IMR-90 (cell line): ENCODE measurements at regions not wholly inside any gene's neighbourhood (a gene's known extent, or its start where the extent isn't known, plus 50 kb on each side); places are given as distances from the start of the nearest gene placed in this dataset.

Experiments used
- ATAC-seq: fragments of 200-7000 bp; cut with Tn5 transposase; 2 replicates; pipeline ENCODE4 v1.9.1; 2020; ENCODE audit warnings: low read depth, mild to moderate bottlenecking, moderate library complexity
- BruUV-seq: library from RNA; stranded (reverse); fragments of 400-500 nt; replicated peaks from 2 replicates; lab custom pipeline; 2021; lab: Mats Ljungman, UMichigan
- CTCF ChIA-PET: fragments of 300-600 bp; formaldehyde crosslinking; extraction: SDS; loops from one replicate; lab custom pipeline; 2021; ENCODE audit warnings: antibody characterized with exemption; lab: Yijun Ruan, JAX
- POLR2A ChIA-PET: fragments of 300-600 bp; sonication (Branson Sonifier 250); formaldehyde crosslinking; loops from one replicate; lab custom pipeline; 2022; ENCODE audit warnings: antibody characterized with exemption; ENCODE audit not compliant: unreplicated experiment; lab: Charles Lee
- DNase-seq: peaks from one replicate; pipeline ENCODE4 v3.0.0; 2013
- H2AFZ ChIP-seq: replicated peaks from 2 replicates; pipeline ENCODE3; 2013; ENCODE audit warnings: low read length, mild to moderate bottlenecking; ENCODE audit not compliant: poor library complexity
- H2AK5ac ChIP-seq: 2 replicates; pipeline ENCODE4 v1.6.1; 2013; ENCODE audit warnings: low read depth, low read length, inconsistent platforms
- H2AK9ac ChIP-seq: replicated peaks from 2 replicates; pipeline ENCODE3; 2013; ENCODE audit warnings: mild to moderate bottlenecking, low read depth, low read length, moderate library complexity; ENCODE audit not compliant: poor library complexity
- H2BK120ac ChIP-seq: 2 replicates; pipeline ENCODE4 v1.6.1; 2013; ENCODE audit warnings: low read depth, low read length, inconsistent platforms
- H2BK15ac ChIP-seq: 3 replicates; pipeline ENCODE4 v1.6.1; 2013; ENCODE audit warnings: low read depth, low read length, inconsistent platforms
- H2BK20ac ChIP-seq: 2 replicates; pipeline ENCODE4 v1.6.1; 2013; ENCODE audit warnings: low read depth, mild to moderate bottlenecking, inconsistent platforms, low read length, moderate library complexity
- H2BK5ac ChIP-seq: 2 replicates; pipeline ENCODE4 v1.6.1; 2013; ENCODE audit warnings: mild to moderate bottlenecking, low read depth, low read length, inconsistent platforms; ENCODE audit not compliant: poor library complexity, severe bottlenecking
- H3K14ac ChIP-seq: replicated peaks from 2 replicates; pipeline ENCODE4 v1.6.1; 2013; ENCODE audit warnings: low read depth, low read length, inconsistent platforms
- H3K18ac ChIP-seq: 2 replicates; pipeline ENCODE4 v1.6.1; 2013; ENCODE audit warnings: low read depth, low read length, control low read depth
- H3K23ac ChIP-seq: 2 replicates; pipeline ENCODE4 v1.6.1; 2013; ENCODE audit warnings: low read depth, low read length, inconsistent platforms
- H3K27ac ChIP-seq: 2 replicates; pipeline ENCODE4 v1.5.1; 2013; ENCODE audit warnings: mild to moderate bottlenecking, control low read depth, low read length; ENCODE audit not compliant: insufficient read depth
- H3K27me3 ChIP-seq: 2 replicates; pipeline ENCODE4 v1.6.1; 2013; ENCODE audit warnings: low read length; ENCODE audit not compliant: control insufficient read depth, insufficient read depth
- H3K36me3 ChIP-seq: 2 replicates; pipeline ENCODE4 v1.6.1; 2013; ENCODE audit warnings: low read length, mixed read lengths; ENCODE audit not compliant: control insufficient read depth, insufficient read depth
- H3K4ac ChIP-seq: 2 replicates; pipeline ENCODE4 v1.6.1; 2013; ENCODE audit warnings: low read depth, low read length, inconsistent platforms
- H3K4me1 ChIP-seq: 2 replicates; pipeline ENCODE4 v1.6.1; 2013; ENCODE audit warnings: low read length, mixed read lengths; ENCODE audit not compliant: control insufficient read depth, insufficient read depth
- H3K4me2 ChIP-seq: 2 replicates; pipeline ENCODE4 v1.6.1; 2013; ENCODE audit warnings: low read depth, mild to moderate bottlenecking, control low read depth, low read length, moderate library complexity
- H3K4me3 ChIP-seq: 2 replicates; pipeline ENCODE4 v1.5.1; 2013; ENCODE audit warnings: low read depth, mild to moderate bottlenecking, control low read depth, low read length, moderate library complexity; ENCODE audit not compliant: insufficient read depth
- H3K56ac ChIP-seq: 2 replicates; pipeline ENCODE4 v1.6.1; 2013; ENCODE audit warnings: low read length, inconsistent platforms; ENCODE audit not compliant: insufficient read depth; ENCODE audit errors: extremely low read depth
- H3K79me1 ChIP-seq, 2 experiments: 2 replicates each; pipeline ENCODE4 v1.6.1; 2013; ENCODE audit warnings: low read length in 2 of 2, inconsistent platforms in 1 of 2, low read depth in 1 of 2
- H3K9ac ChIP-seq: 2 replicates; pipeline ENCODE4 v1.6.1; 2013; ENCODE audit warnings: low read depth, low read length, control low read depth
- H3K9me1 ChIP-seq: 2 replicates; pipeline ENCODE4 v1.6.1; 2013; ENCODE audit warnings: low read length, inconsistent platforms; ENCODE audit not compliant: insufficient read depth
- H3K9me3 ChIP-seq: 2 replicates; pipeline ENCODE4 v1.6.1; 2013; ENCODE audit warnings: low read length; ENCODE audit not compliant: control insufficient read depth, insufficient read depth
- H4K20me1 ChIP-seq: 2 replicates; pipeline ENCODE4 v1.6.1; 2013; ENCODE audit warnings: low read length, inconsistent platforms; ENCODE audit not compliant: insufficient read depth
- H4K5ac ChIP-seq: 2 replicates; pipeline ENCODE4 v1.6.1; 2013; ENCODE audit warnings: mild to moderate bottlenecking, low read depth, low read length, control low read depth
- H4K8ac ChIP-seq, 2 experiments: 2 replicates each; pipeline ENCODE4 v1.6.1; 2013; ENCODE audit warnings: low read depth in 2 of 2, low read length in 2 of 2, control low read depth in 1 of 2, inconsistent platforms in 1 of 2
- H4K91ac ChIP-seq: 2 replicates; pipeline ENCODE4 v1.6.1; 2013; ENCODE audit warnings: low read depth, low read length, inconsistent platforms; ENCODE audit not compliant: insufficient read depth
- BHLHE40 ChIP-seq: fragments of 150-350 bp; IDR thresholded peaks from 2 replicates; pipeline ENCODE4 v1.6.1; 2016; ENCODE audit warnings: mild to moderate bottlenecking, low read depth, low read length
- CHD1 ChIP-seq: IDR thresholded peaks from 2 replicates; pipeline ENCODE4 v1.6.1; 2012; ENCODE audit warnings: low read depth, low read length, improper control_type of control experiment
- MAFK ChIP-seq: IDR thresholded peaks from 2 replicates; pipeline ENCODE4 v1.6.1; 2012; ENCODE audit warnings: low read depth, low read length, improper control_type of control experiment
- MAZ ChIP-seq: IDR thresholded peaks from 2 replicates; pipeline ENCODE4 v1.6.1; 2012; ENCODE audit warnings: low read depth, mild to moderate bottlenecking, low read length, improper control_type of control experiment, moderate library complexity, borderline replicate concordance
- NFE2L2 ChIP-seq: fragments of 150-350 bp; IDR thresholded peaks from 2 replicates; pipeline ENCODE4 v1.6.1; 2016; ENCODE audit warnings: low read depth, mild to moderate bottlenecking, low read length
- POLR2A ChIP-seq: IDR thresholded peaks from 2 replicates; pipeline ENCODE4 v1.6.1; 2012; ENCODE audit warnings: mild to moderate bottlenecking, low read depth, low read length
- RAD21 ChIP-seq: IDR thresholded peaks from 2 replicates; pipeline ENCODE4 v1.6.1; 2012; ENCODE audit warnings: low read length, improper control_type of control experiment
- RCOR1 ChIP-seq: IDR thresholded peaks from 2 replicates; pipeline ENCODE4 v1.6.1; 2012; ENCODE audit warnings: mild to moderate bottlenecking, low read length, improper control_type of control experiment; ENCODE audit not compliant: insufficient replicate concordance
- RFX5 ChIP-seq: IDR thresholded peaks from 2 replicates; pipeline ENCODE4 v1.8.0; 2012; ENCODE audit warnings: low read depth, mild to moderate bottlenecking, low read length, moderate library complexity
- whole genome bisulfite sequencing, 2 experiments: methylation state at CpG; one replicate each; pipeline versions ENCODE4 v1.1.5 to v1.1.7; 2013; ENCODE audit warnings: missing lambda C conversion rate in 2 of 2; ENCODE audit not compliant: insufficient read length in 1 of 2; ENCODE audit errors: extremely low coverage in 2 of 2; 5-methylcytosine and 5-hydroxymethylcytosine counted together
- dilution Hi-C: fragments of 300-500 bp; cut with HindIII; formaldehyde crosslinking; loops from one replicate; pipeline ENCODE4 v1.14.3; 2018; ENCODE audit warnings: low sequenced_read_pairs; ENCODE audit not compliant: unreplicated experiment
- in situ Hi-C: fragments of 300-500 bp; cut with MboI; formaldehyde crosslinking; loops from 3 replicates; pipeline ENCODE4 v1.14.3; 2019; ENCODE audit warnings: low sequenced_read_pairs, inconsistent platforms, mixed read lengths
- intact Hi-C: fragments of 100-400 bp; cut with micrococcal nuclease; formaldehyde crosslinking; loops from 2 replicates; pipeline ENCODE4 v1.10.0; 2022

DNA sequence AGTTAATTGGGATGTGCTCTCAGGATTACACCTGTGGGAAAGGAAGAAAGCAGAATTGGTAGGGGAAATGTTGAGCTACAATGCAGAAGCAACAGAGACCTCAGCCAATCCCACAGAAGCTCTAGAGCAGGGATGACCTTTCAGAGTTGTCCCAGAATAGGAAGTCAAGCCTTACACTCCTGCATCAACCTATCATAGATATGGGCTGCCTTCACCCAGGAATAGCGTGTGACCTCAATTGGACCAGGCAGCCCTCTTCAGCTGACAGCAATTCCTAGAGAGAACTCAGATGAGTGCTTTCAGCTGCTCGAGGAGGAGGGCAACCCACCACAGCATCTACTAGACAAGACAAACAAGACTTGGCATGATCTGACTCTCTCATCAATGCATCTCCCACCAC is 189.7 kb downstream of the TMEM132E start:
- CTCF ChIA-PET, result no interaction called here
- intact Hi-C loops, result no loop called here
- no peak overlapping the region for H3K4me2 ChIP-seq

More for the DNA sequence above, 189.7 kb downstream of the TMEM132E start:
- no peak for DNase-seq
- H4K91ac ChIP-seq, result no peak overlapping the region
- POLR2A ChIA-PET, result no interaction called here
- H3K36me3 ChIP-seq, result no peaks in the 10 kb centered on the region
- no peak overlapping the region for H2BK120ac ChIP-seq
- H3K9me1 ChIP-seq, result no peaks in the 10 kb centered on the region
- no peak overlapping the region for H4K5ac ChIP-seq
- H3K9ac ChIP-seq, result no peak overlapping the region
- no peak overlapping the region for H3K56ac ChIP-seq
- dilution Hi-C loops (no loop called here), in situ Hi-C loops (no loop called here)
- no peak overlapping the region for H2AK5ac ChIP-seq
- H2BK15ac ChIP-seq, result no peak overlapping the region
- H2BK5ac ChIP-seq, result no peak overlapping the region
- no peak overlapping the region for H2AK9ac ChIP-seq
- no peak overlapping the region for H3K14ac ChIP-seq
- BruUV-seq, result no TSS peak
- no peak for ATAC-seq
- H3K4me3 ChIP-seq, result no peak overlapping the region
- H3K79me1 ChIP-seq, result no peaks in the 10 kb centered on the region
- no peak overlapping the region for H3K18ac ChIP-seq
- H3K4me1 ChIP-seq, result no peaks in the 10 kb centered on the region
- H2AFZ ChIP-seq, result no peak overlapping the region
- no peaks in the 10 kb centered on the region for H3K9me3 ChIP-seq
- no peak overlapping the region for H3K23ac ChIP-seq
- TF ChIP-seq CHD1, result no peak
- no peak for TF ChIP-seq RAD21
- TF ChIP-seq BHLHE40, result no peak
- no peak for TF ChIP-seq RFX5
- no peak for TF ChIP-seq MAFK
- no peak for TF ChIP-seq RCOR1
- no peak for TF ChIP-seq POLR2A
- no peak for TF ChIP-seq NFE2L2
- TF ChIP-seq MAZ, result no peak
- H3K27me3 ChIP-seq, result peaks cover 2% of the 10 kb centered on the region; the same call in 1 of the 2 replicates
- H4K20me1 ChIP-seq, result no peaks in the 10 kb centered on the region
- no peak overlapping the region for H4K8ac ChIP-seq
- H2BK20ac ChIP-seq, result no peak overlapping the region
- H3K4ac ChIP-seq, result no peak overlapping the region
- H3K27ac ChIP-seq, result no peak overlapping the region
- no CpG with 5 or more reads among the region's 2 CpGs for WGBS, 2 experiments
